T-helper 1 cell treated with Interleukin-12 subunit alpha and Interleukin-12 subunit beta and Interleukin-4 antibody, amounts not matched to agents 30 ng/mL and 1 ng/mL, for 36 hours (primary cell): ENCODE measurements at regions not wholly inside any gene's neighbourhood (a gene's known extent, or its start where the extent isn't known, plus 50 kb on each side); places are given as distances from the start of the nearest gene placed in this dataset.

Source experiments
- intact Hi-C: fragments of 100-400 bp; cut with micrococcal nuclease; formaldehyde crosslinking; loops from one replicate; pipeline ENCODE4 v1.15.1; 2024

- intact Hi-C loops, result no loop called here
Measured at GRCh38 chr11:97259434-97259833, 869.6 kb downstream of the JRKL start.

- intact Hi-C loops, result no loop called here
Measured at GRCh38 chr11:97259884-97260283, 870.1 kb downstream of the JRKL start.

GRCh38 chr11:97263183-97263858, 873.5 kb downstream of the JRKL start:
- intact Hi-C loops, result no loop called here

GRCh38 chr11:97269527-97269926, 879.7 kb downstream of the JRKL start:
- intact Hi-C loops, result no loop called here

- intact Hi-C loops, result no loop called here
Measured at GRCh38 chr11:97279341-97279740, 889.5 kb downstream of the JRKL start.

- intact Hi-C loops, result no loop called here
Measured at GRCh38 chr11:97280347-97280746, 890.5 kb downstream of the JRKL start.

GRCh38 chr11:97289823-97290222, 900.0 kb downstream of the JRKL start:
- intact Hi-C loops, result no loop called here

- intact Hi-C loops, result no loop called here
Measured at GRCh38 chr11:97290464-97291041, 900.7 kb downstream of the JRKL start.

GRCh38 chr11:97296301-97296700, 906.5 kb downstream of the JRKL start:
- intact Hi-C loops, result no loop called here

GRCh38 chr11:97309291-97309690, 919.5 kb downstream of the JRKL start:
- intact Hi-C loops, result no loop called here

GRCh38 chr11:97325693-97326092, 935.9 kb downstream of the JRKL start:
- intact Hi-C loops, result no loop called here

GRCh38 chr11:97332271-97332670, 942.5 kb downstream of the JRKL start:
- intact Hi-C loops, result no loop called here

- intact Hi-C loops, result no loop called here
Measured at GRCh38 chr11:97336064-97336463, 946.3 kb downstream of the JRKL start.

- intact Hi-C loops, result no loop called here
Measured at GRCh38 chr11:97345032-97345431, 955.2 kb downstream of the JRKL start.

GRCh38 chr11:97349201-97349600, 959.4 kb downstream of the JRKL start:
- intact Hi-C loops, result no loop called here

GRCh38 chr11:97351939-97352338, 962.1 kb downstream of the JRKL start:
- intact Hi-C loops, result no loop called here

- intact Hi-C loops, result no loop called here
Measured at GRCh38 chr11:97354026-97354425, 964.2 kb downstream of the JRKL start.

- intact Hi-C loops, result no loop called here
Measured at GRCh38 chr11:97354576-97354975, 964.8 kb downstream of the JRKL start.

GRCh38 chr11:97355230-97355629, 965.4 kb downstream of the JRKL start:
- intact Hi-C loops, result no loop called here

GRCh38 chr11:97356144-97356543, 966.3 kb downstream of the JRKL start:
- intact Hi-C loops, result no loop called here

GRCh38 chr11:97359016-97359415, 969.2 kb downstream of the JRKL start:
- intact Hi-C loops, result no loop called here

GRCh38 chr11:97361812-97362378, 972.1 kb downstream of the JRKL start:
- intact Hi-C loops, result no loop called here

- intact Hi-C loops, result no loop called here
Measured at GRCh38 chr11:97363331-97363730, 973.5 kb downstream of the JRKL start.
